ENCODE measurements at regions not wholly inside any gene's neighbourhood (a gene's known extent, or its start where the extent isn't known, plus 50 kb on each side); places are given as distances from the start of the nearest gene placed in this dataset.

DNA sequence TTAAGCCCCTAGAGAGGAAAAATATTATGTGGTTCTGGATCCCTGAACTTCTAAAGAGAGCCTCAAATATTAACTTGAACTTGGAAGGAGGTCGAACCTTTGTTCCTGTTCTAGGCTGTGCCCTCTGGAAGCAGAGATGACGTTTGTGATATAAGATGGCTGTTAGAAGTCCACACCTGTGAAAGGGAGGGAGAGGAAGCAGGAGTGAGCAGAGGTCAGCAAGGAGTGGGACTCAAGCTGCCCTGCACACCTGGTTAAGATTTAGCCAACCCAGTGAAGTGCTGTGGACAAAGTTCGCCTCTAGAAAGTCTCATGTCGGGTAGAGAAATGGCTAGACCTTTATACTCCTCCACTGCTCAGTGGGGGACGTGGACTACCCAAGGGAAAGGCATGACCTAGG lies 566.2 kb downstream of the MID1IP1 start:
- DNase-seq (ENCODE audit: low spot score), result no peak

DNA sequence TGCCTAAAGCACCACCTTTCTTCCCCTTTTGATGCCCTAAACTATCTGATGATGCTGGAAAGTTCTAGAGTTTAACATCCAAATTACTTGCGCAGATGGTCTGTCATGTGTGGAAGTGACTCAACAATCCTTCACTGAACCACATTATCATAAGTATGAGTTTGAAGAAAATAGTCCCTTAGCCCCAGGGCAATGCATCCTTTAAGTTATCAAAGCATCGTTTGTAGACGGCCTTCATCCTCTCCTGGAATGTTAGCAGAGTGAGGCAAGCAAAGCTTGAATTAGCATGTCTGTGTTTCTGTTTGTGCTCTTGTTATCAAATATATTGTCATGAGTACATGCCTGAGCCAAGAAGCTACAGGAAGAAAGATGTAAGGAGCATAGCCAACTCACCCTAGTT lies 570.9 kb downstream of the MID1IP1 start:
- no peak for DNase-seq (ENCODE audit: low spot score)
- Histone ChIP-seq H3K36me3 (ENCODE audit: control insufficient read depth in 4 of 4, insufficient read depth in 3 of 4, low read depth in 1 of 4, low read length in 3 of 4) (no peaks in the 10 kb centered on the region), H3K9me3 (ENCODE audit: control insufficient read depth in 4 of 4, low read length in 3 of 4) (no peaks in the 10 kb centered on the region), H3K4me3 (ENCODE audit: low read depth in 1 of 3, low read length in 3 of 3) (no peak overlapping the region), H3K9ac (ENCODE audit: low read depth in 1 of 2, low read length in 2 of 2) (no peak overlapping the region), H3K27me3 (ENCODE audit: control insufficient read depth in 4 of 4, insufficient read depth in 4 of 4, low read length in 3 of 4) (no peaks in the 10 kb centered on the region), H3K4me1 (ENCODE audit: control insufficient read depth in 4 of 4, insufficient read depth in 4 of 4, low read length in 3 of 4) (no peaks in the 10 kb centered on the region), H3K27ac (ENCODE audit: low read depth in 1 of 2, low read length in 2 of 2) (no peak overlapping the region)
- TF ChIP-seq RXRA (IDR thresholded peaks at IDR 0.05), result no peak
- WGBS, result 82% methylated on average over 3 of the region's 3 CpGs

More for the DNA sequence above, 566.2 kb downstream of the MID1IP1 start:
- no peak overlapping the region for H3K27ac ChIP-seq (ENCODE audit: low read depth in 1 of 2, low read length in 2 of 2)
- WGBS, result 62% methylated on average over 5 of the region's 5 CpGs
- no peaks in the 10 kb centered on the region for H3K27me3 ChIP-seq (ENCODE audit: control insufficient read depth in 4 of 4, insufficient read depth in 4 of 4, low read length in 3 of 4)
- no peaks in the 10 kb centered on the region for H3K9me3 ChIP-seq (ENCODE audit: control insufficient read depth in 4 of 4, low read length in 3 of 4)
- no peak overlapping the region for H3K9ac ChIP-seq (ENCODE audit: low read depth in 1 of 2, low read length in 2 of 2)
- TF ChIP-seq TAF1 (conservative IDR thresholded peaks at IDR 0.05), result no peak
- no peak for TF ChIP-seq GABPA (IDR thresholded peaks at IDR 0.05 in 1 of 2, conservative IDR thresholded peaks at IDR 0.05 in 1 of 2)
- no peak for TF ChIP-seq HNF4A (conservative IDR thresholded peaks at IDR 0.05)
- H3K4me1 ChIP-seq (ENCODE audit: control insufficient read depth in 4 of 4, insufficient read depth in 4 of 4, low read length in 3 of 4), result no peaks in the 10 kb centered on the region
- no peak overlapping the region for H3K4me3 ChIP-seq (ENCODE audit: low read depth in 1 of 3, low read length in 3 of 3)
- H3K36me3 ChIP-seq (ENCODE audit: control insufficient read depth in 4 of 4, insufficient read depth in 3 of 4, low read depth in 1 of 4, low read length in 3 of 4), result no peaks in the 10 kb centered on the region

DNA sequence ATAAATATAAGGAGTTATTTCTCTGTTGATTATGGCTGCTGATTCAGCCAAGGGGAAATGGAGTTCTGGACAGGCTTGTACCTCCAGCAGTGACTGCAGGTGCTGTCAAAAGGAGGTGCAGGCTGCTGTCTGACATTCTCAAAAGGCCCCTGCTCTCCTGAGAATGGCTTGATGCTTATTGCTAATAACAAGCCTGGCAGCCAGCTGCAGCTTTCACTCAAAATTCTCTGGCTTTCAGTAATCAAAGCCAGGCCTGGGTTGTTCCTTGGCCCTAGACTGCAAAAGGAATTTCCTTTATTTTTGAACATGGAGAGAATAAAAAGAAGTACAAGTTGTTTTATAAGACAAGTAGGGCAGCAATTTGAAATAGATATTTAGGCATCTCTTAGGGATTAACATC lies 575.9 kb downstream of the MID1IP1 start:
- no peak for DNase-seq (ENCODE audit: low spot score)
- Histone ChIP-seq H3K4me1 (ENCODE audit: control insufficient read depth in 4 of 4, insufficient read depth in 4 of 4, low read length in 3 of 4) (no peaks in the 10 kb centered on the region), H3K36me3 (ENCODE audit: control insufficient read depth in 4 of 4, insufficient read depth in 3 of 4, low read depth in 1 of 4, low read length in 3 of 4) (no peaks in the 10 kb centered on the region), H3K9ac (ENCODE audit: low read depth in 1 of 2, low read length in 2 of 2) (no peak overlapping the region), H3K9me3 (ENCODE audit: control insufficient read depth in 4 of 4, low read length in 3 of 4) (peaks cover 0 to 3% (median under 1%) of the 10 kb centered on the region in 4 donors), H3K27me3 (ENCODE audit: control insufficient read depth in 4 of 4, insufficient read depth in 4 of 4, low read length in 3 of 4) (no peaks in the 10 kb centered on the region), H3K4me3 (ENCODE audit: low read depth in 1 of 3, low read length in 3 of 3) (no peak overlapping the region), H3K27ac (ENCODE audit: low read depth in 1 of 2, low read length in 2 of 2) (no peak overlapping the region)
- TF ChIP-seq FOXA2 (IDR thresholded peaks at IDR 0.05), result no peak
- no peak for TF ChIP-seq JUND (IDR thresholded peaks at IDR 0.05)
- no peak for TF ChIP-seq RAD21 (IDR thresholded peaks at IDR 0.05)
- TF ChIP-seq, protein P1, sequence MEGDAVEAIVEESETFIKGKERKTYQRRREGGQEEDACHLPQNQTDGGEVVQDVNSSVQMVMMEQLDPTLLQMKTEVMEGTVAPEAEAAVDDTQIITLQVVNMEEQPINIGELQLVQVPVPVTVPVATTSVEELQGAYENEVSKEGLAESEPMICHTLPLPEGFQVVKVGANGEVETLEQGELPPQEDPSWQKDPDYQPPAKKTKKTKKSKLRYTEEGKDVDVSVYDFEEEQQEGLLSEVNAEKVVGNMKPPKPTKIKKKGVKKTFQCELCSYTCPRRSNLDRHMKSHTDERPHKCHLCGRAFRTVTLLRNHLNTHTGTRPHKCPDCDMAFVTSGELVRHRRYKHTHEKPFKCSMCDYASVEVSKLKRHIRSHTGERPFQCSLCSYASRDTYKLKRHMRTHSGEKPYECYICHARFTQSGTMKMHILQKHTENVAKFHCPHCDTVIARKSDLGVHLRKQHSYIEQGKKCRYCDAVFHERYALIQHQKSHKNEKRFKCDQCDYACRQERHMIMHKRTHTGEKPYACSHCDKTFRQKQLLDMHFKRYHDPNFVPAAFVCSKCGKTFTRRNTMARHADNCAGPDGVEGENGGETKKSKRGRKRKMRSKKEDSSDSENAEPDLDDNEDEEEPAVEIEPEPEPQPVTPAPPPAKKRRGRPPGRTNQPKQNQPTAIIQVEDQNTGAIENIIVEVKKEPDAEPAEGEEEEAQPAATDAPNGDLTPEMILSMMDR (IDR thresholded peaks at IDR 0.05; ENCODE audit: low read depth, low read length, missing input control), result no peak
- TF ChIP-seq, protein P2, sequence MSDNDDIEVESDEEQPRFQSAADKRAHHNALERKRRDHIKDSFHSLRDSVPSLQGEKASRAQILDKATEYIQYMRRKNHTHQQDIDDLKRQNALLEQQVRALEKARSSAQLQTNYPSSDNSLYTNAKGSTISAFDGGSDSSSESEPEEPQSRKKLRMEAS (IDR thresholded peaks at IDR 0.05), result no peak
- no peak for TF ChIP-seq SP1 (IDR thresholded peaks at IDR 0.05)

DNA sequence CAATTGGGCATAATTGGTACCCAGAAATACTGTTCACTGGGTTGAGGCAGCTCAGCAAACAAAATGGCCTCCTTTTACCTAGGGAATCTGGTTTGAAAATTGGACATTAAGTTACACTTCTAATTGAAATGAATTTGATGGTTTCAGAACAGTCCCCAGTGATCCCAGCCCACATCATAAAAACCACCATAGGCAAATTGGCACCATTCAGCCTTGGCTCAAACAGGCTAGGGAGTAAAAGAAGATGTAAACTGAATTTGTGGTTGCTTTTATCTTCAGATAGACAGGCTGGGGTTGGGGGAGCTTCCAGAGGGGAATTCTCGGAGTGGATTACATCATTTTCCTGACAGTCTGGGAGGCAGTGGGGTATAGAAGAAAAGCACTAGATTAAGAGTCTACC lies 576.5 kb downstream of the MID1IP1 start:
- no peaks in the 10 kb centered on the region for H3K36me3 ChIP-seq (ENCODE audit: control insufficient read depth in 4 of 4, insufficient read depth in 3 of 4, low read depth in 1 of 4, low read length in 3 of 4)
- no peak overlapping the region for H3K4me3 ChIP-seq (ENCODE audit: low read depth in 1 of 3, low read length in 3 of 3)
- no peak overlapping the region for H3K9ac ChIP-seq (ENCODE audit: low read depth in 1 of 2, low read length in 2 of 2)
- H3K27me3 ChIP-seq (ENCODE audit: control insufficient read depth in 4 of 4, insufficient read depth in 4 of 4, low read length in 3 of 4), result no peaks in the 10 kb centered on the region
- 97% methylated on average over 1 of the region's 1 CpG for WGBS
- H3K27ac ChIP-seq (ENCODE audit: low read depth in 1 of 2, low read length in 2 of 2), result no peak overlapping the region
- peaks cover 0 to 3% (median under 1%) of the 10 kb centered on the region in 4 donors for H3K9me3 ChIP-seq (ENCODE audit: control insufficient read depth in 4 of 4, low read length in 3 of 4)
- no peaks in the 10 kb centered on the region for H3K4me1 ChIP-seq (ENCODE audit: control insufficient read depth in 4 of 4, insufficient read depth in 4 of 4, low read length in 3 of 4)
- no peak for DNase-seq (ENCODE audit: low spot score)
- no peak for TF ChIP-seq RXRA (IDR thresholded peaks at IDR 0.05)
- no peak for TF ChIP-seq YY1 (IDR thresholded peaks at IDR 0.05)
- no peak for TF ChIP-seq RAD21 (IDR thresholded peaks at IDR 0.05)
- no peak for TF ChIP-seq EGR1 (IDR thresholded peaks at IDR 0.05; ENCODE audit: low read depth in 2 of 2)
- no peak for TF ChIP-seq SP1 (IDR thresholded peaks at IDR 0.05)
- no peak for TF ChIP-seq FOXA2 (IDR thresholded peaks at IDR 0.05)
- TF ChIP-seq TAF1 (conservative IDR thresholded peaks at IDR 0.05), result no peak
- TF ChIP-seq HNF4A (conservative IDR thresholded peaks at IDR 0.05), result no peak
- TF ChIP-seq, protein P3, sequence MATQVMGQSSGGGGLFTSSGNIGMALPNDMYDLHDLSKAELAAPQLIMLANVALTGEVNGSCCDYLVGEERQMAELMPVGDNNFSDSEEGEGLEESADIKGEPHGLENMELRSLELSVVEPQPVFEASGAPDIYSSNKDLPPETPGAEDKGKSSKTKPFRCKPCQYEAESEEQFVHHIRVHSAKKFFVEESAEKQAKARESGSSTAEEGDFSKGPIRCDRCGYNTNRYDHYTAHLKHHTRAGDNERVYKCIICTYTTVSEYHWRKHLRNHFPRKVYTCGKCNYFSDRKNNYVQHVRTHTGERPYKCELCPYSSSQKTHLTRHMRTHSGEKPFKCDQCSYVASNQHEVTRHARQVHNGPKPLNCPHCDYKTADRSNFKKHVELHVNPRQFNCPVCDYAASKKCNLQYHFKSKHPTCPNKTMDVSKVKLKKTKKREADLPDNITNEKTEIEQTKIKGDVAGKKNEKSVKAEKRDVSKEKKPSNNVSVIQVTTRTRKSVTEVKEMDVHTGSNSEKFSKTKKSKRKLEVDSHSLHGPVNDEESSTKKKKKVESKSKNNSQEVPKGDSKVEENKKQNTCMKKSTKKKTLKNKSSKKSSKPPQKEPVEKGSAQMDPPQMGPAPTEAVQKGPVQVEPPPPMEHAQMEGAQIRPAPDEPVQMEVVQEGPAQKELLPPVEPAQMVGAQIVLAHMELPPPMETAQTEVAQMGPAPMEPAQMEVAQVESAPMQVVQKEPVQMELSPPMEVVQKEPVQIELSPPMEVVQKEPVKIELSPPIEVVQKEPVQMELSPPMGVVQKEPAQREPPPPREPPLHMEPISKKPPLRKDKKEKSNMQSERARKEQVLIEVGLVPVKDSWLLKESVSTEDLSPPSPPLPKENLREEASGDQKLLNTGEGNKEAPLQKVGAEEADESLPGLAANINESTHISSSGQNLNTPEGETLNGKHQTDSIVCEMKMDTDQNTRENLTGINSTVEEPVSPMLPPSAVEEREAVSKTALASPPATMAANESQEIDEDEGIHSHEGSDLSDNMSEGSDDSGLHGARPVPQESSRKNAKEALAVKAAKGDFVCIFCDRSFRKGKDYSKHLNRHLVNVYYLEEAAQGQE (IDR thresholded peaks at IDR 0.05), result no peak
- TF ChIP-seq, protein P4, sequence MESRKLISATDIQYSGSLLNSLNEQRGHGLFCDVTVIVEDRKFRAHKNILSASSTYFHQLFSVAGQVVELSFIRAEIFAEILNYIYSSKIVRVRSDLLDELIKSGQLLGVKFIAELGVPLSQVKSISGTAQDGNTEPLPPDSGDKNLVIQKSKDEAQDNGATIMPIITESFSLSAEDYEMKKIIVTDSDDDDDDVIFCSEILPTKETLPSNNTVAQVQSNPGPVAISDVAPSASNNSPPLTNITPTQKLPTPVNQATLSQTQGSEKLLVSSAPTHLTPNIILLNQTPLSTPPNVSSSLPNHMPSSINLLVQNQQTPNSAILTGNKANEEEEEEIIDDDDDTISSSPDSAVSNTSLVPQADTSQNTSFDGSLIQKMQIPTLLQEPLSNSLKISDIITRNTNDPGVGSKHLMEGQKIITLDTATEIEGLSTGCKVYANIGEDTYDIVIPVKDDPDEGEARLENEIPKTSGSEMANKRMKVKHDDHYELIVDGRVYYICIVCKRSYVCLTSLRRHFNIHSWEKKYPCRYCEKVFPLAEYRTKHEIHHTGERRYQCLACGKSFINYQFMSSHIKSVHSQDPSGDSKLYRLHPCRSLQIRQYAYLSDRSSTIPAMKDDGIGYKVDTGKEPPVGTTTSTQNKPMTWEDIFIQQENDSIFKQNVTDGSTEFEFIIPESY (IDR thresholded peaks at IDR 0.05), result no peak
- TF ChIP-seq, protein P5, sequence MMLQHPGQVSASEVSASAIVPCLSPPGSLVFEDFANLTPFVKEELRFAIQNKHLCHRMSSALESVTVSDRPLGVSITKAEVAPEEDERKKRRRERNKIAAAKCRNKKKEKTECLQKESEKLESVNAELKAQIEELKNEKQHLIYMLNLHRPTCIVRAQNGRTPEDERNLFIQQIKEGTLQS (IDR thresholded peaks at IDR 0.05), result no peak
